ENCODE measurements at regions not wholly inside any gene's neighbourhood (a gene's known extent, or its start where the extent isn't known, plus 50 kb on each side); places are given as distances from the start of the nearest gene placed in this dataset.

GRCh38 chr11:122173587-122173986 lies 57.6 kb upstream of the BLID start:
- no peak for ATAC-seq
- WGBS, 2 donors: 70 to 79% methylated on average over 4 of the region's 4 CpGs

GRCh38 chr11:122173074-122173450 lies 57.0 kb upstream of the BLID start:
- Histone ChIP-seq H3K27ac (no peak overlapping the region), H3K27me3 (no peaks in the 10 kb centered on the region), H3K4me1 (no peaks in the 10 kb centered on the region), H3K36me3 (replicated peaks in 1 of 2; ENCODE audit: insufficient read depth in 1 of 2, low read depth in 2 of 2) (no peaks in the 10 kb centered on the region), H3K4me3 (no peak overlapping the region), H3K9me3 (no peaks in the 10 kb centered on the region)
- TF ChIP-seq POLR2A (IDR thresholded peaks at IDR 0.05) (no peak), CTCF (IDR thresholded peaks at IDR 0.05) (no peak)
- no peak for ATAC-seq
- WGBS, 2 donors: 81 to 91% methylated on average over 1 of the region's 1 CpG
- DNase-seq: no peak
- intact Hi-C loops (cut with DNase I): no loop called here

More at GRCh38 chr11:122173587-122173986, 57.6 kb upstream of the BLID start:
- Histone ChIP-seq H3K4me1 (no peaks in the 10 kb centered on the region), H3K9me3 (no peaks in the 10 kb centered on the region), H3K27ac (no peak overlapping the region), H3K36me3 (replicated peaks in 1 of 2; ENCODE audit: insufficient read depth in 1 of 2, low read depth in 2 of 2) (no peaks in the 10 kb centered on the region), H3K4me3 (no peak overlapping the region), H3K27me3 (no peaks in the 10 kb centered on the region)
- TF ChIP-seq POLR2A (IDR thresholded peaks at IDR 0.05) (no peak), CTCF (IDR thresholded peaks at IDR 0.05) (no peak)
- intact Hi-C loops (cut with DNase I): no loop called here
- no peak for DNase-seq

GRCh38 chr11:122172352-122173073 lies 56.5 kb upstream of the BLID start:
- H3K36me3 ChIP-seq (replicated peaks in 1 of 2; ENCODE audit: insufficient read depth in 1 of 2, low read depth in 2 of 2): no peaks in the 10 kb centered on the region
- no peak overlapping the region for H3K4me3 ChIP-seq
- 61 to 66% methylated on average over 3 of the region's 3 CpGs for WGBS, 2 donors
- ATAC-seq (no peak), DNase-seq (no peak)
- H3K27me3 ChIP-seq: no peaks in the 10 kb centered on the region
- no peak for TF ChIP-seq POLR2A (IDR thresholded peaks at IDR 0.05)
- TF ChIP-seq CTCF (IDR thresholded peaks at IDR 0.05): no peak
- H3K9me3 ChIP-seq: no peaks in the 10 kb centered on the region
- H3K4me1 ChIP-seq: no peaks in the 10 kb centered on the region
- intact Hi-C loops (cut with DNase I): no loop called here
- no peak overlapping the region for H3K27ac ChIP-seq

- Histone ChIP-seq H3K27ac (no peak overlapping the region), H3K4me1 (no peaks in the 10 kb centered on the region), H3K9me3 (no peaks in the 10 kb centered on the region), H3K4me3 (no peak overlapping the region), H3K36me3 (replicated peaks in 1 of 2; ENCODE audit: insufficient read depth in 1 of 2, low read depth in 2 of 2) (no peaks in the 10 kb centered on the region), H3K27me3 (no peaks in the 10 kb centered on the region)
- intact Hi-C loops (cut with DNase I): no loop called here
- TF ChIP-seq POLR2A (IDR thresholded peaks at IDR 0.05) (no peak), CTCF (IDR thresholded peaks at IDR 0.05) (no peak)
- DNase-seq (no peak), ATAC-seq (no peak)
- WGBS, 2 donors: 77 to 90% methylated on average over 3 of the region's 3 CpGs
Observed at GRCh38 chr11:122170815-122171475, 54.9 kb upstream of the BLID start.

- DNase-seq (no peak), ATAC-seq (no peak)
- H3K27me3 ChIP-seq: no peaks in the 10 kb centered on the region
- H3K27ac ChIP-seq: no peak overlapping the region
- no peaks in the 10 kb centered on the region for H3K9me3 ChIP-seq
- WGBS, 2 donors: 67 to 68% methylated on average over 3 of the region's 3 CpGs
- no peaks in the 10 kb centered on the region for H3K4me1 ChIP-seq
- no peak for TF ChIP-seq CTCF (IDR thresholded peaks at IDR 0.05)
- TF ChIP-seq POLR2A (IDR thresholded peaks at IDR 0.05): no peak
- intact Hi-C loops (cut with DNase I): no loop called here
- H3K4me3 ChIP-seq: no peak overlapping the region
- no peaks in the 10 kb centered on the region for H3K36me3 ChIP-seq (replicated peaks in 1 of 2; ENCODE audit: insufficient read depth in 1 of 2, low read depth in 2 of 2)
Observed at GRCh38 chr11:122168218-122168617, 52.2 kb upstream of the BLID start.

Data from body of pancreas (tissue), 4 donors.